KG1 (cell line): ENCODE measurements at regions not wholly inside any gene's neighbourhood (a gene's known extent, or its start where the extent isn't known, plus 50 kb on each side); places are given as distances from the start of the nearest gene placed in this dataset.
"Not testable (repeated sequence)": the region's sequence is repeated elsewhere in the genome, so short reads cannot be mapped to it uniquely, and the experiment has no call there.

ENCODE experiments used
- DNase-seq: peaks from one replicate; lab custom pipeline; 2025; lab: John Stamatoyannopoulos, UW

DNA sequence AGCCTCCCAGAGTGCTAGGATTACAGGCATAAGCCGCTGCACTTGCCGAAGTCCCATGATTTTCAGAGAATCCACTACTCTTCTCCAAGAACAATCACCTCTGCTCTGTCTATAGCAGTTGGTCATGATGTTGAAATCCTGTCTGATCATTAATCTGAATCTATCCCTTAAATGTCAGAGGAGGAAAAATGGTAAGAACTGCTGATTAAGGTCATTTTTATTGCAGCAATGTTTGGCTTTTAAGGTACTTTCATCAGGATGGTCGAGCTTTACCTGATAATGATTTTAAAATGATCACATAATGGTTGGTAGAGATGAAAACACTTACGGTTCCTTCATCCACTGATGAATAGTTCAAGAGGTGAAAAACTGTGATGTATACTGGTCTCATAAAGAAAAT is 968.6 kb downstream of the TLE4 start:
- no peak for DNase-seq

DNA sequence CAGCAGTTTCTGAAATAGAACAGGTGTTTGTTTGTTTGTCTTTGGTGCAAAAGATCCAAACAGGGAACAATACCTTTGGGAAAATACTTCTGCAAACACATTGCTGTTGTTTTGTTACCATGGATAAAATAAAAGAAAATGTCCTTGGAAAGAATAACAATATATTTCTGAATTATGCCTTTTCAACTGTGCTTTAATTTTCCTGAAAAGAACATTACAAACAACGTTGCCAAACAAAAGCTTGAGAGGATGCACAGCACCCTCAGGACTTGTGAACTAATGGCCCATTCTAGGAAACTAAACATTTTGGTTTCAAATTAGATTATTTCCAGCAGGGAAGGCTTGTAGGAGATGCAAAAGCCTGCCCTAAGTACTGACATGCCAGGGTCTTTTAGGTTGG is 967.2 kb downstream of the TLE4 start:
- no peak for DNase-seq

DNA sequence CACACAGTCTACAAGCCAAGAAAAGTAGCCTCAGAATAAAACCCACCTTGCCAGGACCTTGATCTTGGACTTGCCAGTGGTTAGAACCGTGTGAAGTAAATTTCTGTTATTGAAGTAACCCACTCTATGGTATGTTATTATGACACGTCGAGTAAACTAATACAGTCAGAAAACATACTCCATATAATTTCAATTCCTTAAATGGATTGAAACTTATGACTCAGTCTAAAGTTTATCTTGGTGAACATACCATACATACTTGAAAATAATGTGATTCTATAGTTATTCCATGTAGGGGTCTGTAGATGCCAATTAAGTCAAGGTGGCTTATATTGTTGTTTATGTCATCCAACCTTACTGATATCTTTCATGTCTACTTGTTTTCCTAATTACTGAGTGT is 950.7 kb downstream of the TLE4 start:
- DNase-seq: no peak

DNA sequence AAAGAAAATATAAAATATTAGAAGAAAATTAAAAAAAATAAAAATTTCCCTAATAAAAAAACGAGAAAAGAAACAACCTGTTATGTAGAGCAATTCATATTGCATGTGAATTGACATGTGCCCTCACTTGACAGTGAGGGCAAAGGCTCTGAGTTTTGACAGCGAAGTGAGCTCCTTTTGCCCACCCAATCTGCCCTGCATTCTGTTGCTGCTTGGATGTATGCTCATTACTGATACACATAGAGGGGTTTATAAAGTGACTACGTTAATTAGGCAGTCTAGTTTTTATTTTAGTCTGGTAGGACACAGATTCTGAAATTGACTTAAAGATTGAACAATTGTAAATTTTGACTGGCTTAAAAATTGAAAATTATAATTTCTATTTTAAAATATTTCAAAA is 949.4 kb downstream of the TLE4 start:
- DNase-seq: no peak

DNA sequence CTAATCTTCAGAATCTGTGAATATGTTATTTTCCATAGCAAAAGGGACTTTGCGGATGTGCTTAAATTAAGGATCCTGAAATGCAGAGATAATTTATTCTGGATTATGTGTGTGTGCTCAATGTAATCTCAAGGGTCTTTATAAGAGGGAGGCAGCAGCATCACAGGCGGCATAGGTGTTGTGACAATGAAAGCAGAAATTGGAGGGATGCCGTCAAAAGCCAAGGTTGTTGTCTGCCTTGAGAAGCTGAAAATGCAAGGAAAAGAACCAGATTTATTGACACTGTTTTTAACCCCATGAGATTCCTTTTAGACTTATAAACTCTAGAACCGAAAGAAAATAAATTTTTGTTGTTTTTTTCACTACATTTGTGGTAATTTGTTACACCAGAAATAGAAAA is 948.5 kb downstream of the TLE4 start:
- no peak for DNase-seq

DNA sequence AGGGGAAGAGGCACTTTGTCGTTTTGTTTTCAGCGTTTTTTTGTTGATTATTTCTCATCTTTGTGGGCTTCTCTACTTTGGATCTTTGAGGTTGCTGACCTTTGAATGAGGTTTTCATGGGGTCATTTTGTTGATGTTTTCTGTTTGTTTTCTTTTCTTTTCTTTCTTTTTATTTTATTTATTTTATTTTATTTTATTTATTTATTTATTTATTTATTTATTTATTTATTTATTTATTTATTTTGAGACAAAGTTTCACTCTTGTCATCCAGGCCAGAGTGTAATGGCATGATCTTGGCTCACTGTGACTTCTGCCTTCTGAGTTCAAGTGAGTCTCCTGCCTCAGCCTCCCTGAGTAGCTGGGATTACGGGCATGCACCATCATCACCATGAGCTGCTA is 946.7 kb downstream of the TLE4 start:
- no peak for DNase-seq

DNA sequence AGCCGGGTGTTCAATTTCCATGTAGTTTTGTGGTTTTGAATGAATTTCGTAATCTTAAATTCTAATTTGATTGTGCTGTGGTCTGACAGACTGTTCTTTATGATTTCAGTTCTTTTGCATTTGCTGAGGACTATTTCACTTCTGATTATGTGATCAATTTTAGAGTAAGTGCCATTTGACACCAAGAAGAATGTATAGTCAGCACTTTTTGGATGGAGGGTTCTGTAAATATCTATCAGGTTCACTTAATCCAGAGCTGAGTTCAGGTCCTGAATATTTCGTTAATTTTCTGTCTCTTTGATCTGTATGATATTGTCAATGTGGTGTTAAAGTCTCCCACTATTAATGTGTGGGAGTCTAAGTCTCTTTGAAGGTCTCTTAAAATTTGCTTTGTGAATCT is 944.9 kb downstream of the TLE4 start:
- no peak for DNase-seq

DNA sequence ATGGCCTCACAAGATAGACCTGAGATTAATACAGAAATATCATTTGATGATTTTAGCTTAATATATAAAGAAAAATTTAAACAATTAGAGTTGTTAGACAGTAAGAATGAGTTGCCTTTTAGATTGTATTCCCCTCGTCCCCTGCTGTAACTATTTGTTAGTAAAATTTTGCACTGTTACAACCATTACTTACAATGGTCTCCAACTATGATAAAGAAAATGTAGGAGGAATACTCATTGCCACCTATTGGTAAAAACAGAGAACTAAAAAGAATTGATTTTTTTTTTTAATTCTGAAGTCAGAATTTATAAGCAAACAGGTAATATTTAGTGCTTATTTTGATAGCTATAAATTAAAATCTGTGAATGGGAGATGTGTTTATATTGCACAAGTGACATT is 937.6 kb downstream of the TLE4 start:
- DNase-seq: no peak

DNA sequence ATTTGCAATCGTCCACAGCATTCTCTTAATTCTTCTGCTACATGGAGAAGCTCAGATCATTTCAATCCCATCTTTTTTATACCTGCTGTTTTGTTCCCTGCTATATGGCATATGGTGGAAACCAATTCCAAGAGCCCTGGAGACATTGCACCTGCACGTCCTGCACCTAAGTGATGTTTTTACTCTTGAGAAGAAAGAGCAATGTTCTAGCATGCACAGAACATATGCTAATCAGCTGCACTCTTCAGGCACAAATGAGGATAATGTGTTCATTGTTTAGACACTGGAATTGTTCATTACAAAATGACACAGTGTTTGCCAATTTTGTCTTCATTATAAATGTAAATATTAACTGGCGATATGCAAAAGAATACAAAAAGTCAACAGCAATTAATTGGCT is 935.8 kb downstream of the TLE4 start:
- DNase-seq: no peak

DNA sequence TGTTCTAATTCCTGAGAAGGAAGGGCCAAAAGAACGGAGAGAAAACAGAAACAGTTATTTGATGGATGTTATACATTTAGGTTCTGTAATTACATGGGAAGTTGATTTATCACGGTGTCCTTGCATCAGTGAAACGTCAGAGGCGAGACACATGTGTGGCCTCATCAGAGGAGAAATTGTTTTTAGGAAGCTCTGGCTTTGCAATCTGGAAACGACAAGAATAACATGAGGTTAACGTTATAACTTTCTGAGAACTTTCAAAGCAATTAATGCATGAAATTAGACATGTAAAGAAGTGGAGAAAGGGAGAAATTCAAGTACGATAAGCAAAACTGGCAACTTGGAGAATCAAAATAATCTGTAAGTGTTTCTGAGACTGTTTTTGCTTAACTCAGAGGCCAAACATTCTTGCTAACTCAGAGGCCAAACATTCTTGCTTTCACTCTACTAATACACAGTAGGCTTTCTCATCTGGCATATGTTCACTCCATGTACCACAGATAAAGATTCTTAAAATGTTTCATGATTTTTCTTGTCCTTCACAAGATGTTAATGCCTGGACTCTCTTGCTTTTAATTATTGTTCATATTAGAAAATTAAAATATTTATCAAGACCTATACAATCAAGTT is 933.0 kb downstream of the TLE4 start:
- no peak for DNase-seq

DNA sequence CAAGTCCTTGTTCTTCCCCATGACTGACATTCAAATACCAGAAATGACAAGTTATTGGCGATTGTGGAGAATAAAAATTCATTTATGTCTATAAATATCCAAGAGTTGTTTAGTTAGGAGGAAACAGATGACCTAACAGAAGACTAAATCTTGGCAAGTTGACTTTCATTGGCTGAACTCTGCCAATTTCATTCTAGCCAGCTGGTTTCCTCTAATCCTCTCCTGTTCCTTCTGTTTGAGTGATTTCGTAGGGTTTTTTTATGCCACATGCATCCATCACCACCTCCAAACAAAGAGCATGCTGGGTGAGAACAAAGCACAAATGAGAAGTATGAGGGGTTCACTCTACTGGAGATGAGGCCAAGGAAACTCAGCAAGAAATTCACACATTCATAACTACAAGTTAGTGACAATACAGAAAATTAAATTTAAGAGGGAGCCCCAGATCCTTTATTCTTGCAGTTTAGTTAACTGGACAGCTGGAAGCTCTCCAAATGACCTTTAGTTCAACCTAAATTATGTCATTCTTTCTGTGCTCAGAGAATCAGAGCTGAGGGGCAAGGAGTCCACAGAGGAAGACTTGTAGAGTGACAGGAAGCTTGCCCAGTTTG is 932.0 kb downstream of the TLE4 start:
- no peak for DNase-seq

DNA sequence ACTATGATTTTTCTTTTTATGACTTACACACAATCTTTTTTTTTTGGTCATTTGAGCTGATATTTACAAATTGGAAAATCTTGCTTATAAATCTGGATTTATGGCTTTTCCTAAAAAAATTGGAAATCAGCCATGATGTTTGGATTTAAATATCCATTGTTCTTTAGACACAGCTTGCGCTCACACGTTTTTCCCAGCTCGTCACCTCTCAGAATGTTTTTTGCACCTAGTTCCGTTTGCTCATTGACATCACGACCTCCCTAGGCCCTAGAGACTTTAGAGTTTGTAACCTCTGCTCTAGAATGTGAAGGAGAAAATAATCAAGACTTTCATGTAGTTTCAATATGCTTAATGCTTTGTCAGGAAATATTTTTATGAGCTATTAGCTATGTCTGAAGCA is 930.5 kb downstream of the TLE4 start:
- no peak for DNase-seq

DNA sequence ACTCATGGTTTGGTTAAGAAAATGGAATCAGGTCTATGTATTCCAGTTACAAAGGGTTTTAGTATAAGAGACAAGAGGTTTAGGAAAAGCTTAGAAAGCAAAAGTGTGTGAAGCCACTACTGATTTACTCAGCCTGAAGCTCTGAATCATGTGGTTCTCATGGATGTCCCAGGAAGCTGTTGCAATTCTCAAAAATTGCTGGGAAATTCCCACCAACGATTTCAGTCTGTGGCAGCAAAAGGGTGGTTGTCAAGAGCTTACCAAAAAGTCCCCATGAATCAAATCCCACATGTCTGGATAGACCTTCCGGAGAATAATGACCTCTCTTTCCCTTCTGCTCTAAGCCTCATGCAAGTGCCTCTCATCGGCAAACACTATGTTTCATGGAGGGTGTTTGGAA is 929.9 kb downstream of the TLE4 start:
- no peak for DNase-seq

DNA sequence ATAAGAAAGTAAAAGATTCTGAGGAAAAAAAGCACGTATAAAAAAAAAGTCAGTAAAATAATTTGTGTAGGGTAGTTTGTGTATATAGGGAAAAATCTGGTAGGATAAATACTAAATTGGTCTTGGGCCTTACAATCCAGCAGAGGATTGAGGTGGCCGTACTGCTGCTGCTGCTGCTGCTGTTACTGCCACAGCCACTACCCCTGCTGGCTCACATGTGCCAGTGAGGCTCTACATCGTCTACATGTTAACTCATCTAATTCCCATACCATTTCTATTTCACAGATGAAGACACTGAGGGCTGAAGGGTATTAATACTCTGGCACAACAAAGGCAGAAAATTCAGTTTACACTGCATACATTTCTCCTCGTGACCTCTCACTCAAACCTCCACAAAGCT is 928.5 kb downstream of the TLE4 start:
- no peak for DNase-seq

DNA sequence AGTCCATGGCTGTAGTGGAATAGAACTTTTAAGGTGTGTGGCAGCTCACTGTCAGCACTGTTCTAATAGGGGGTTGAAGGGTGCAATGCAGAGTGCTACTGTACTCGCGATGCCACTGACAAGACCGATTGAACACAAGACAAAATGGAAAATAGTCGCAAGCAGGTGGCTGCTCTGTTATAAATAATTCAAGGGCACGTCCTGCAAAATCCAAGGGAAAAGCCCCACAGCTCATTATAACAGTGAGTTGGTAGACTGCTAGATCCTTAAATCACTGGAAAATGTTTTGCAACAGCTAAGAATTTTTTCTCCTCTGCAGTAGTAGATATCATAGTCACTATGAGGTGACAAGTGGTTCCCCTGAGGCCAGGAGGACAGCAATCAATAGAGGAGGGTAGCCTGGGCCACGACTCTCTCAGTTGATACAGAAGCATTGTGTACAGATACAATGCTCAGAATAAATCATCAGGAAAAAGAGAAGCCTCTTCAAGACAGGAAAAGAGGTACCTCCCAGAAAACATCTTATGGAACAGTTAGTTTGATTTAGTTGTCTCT is 926.3 kb downstream of the TLE4 start:
- no peak for DNase-seq

DNA sequence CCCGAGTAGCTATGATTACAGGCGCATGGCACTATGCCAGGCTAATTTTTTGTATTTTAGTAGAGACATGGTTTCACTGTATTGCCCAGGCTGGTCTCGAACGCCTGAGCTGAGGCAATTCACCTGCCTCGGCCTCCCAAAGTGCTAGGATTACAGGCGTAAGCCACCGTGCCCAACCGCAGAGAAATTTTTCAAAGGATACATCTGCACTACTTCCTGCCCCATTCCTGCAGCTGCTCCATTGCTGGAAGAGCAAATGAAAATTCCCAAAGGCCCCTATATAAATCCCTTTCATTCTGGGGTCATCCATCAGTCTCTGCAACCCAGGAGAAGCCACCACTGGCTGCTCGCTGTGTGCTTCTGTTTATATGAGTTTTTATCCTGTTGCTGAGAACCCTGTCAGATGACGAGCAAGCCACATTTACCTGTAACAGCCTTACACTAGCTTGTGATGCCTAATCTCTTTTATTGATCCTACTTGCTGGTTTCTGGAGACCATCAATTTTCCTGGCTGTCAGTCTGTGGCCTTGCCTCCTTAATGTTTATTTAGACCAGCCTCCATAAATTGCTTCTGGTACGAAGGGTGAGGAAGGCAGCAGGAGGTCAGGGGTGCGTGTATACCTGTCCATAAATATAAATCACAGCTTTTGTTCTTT is 925.3 kb downstream of the TLE4 start:
- no peak for DNase-seq

DNA sequence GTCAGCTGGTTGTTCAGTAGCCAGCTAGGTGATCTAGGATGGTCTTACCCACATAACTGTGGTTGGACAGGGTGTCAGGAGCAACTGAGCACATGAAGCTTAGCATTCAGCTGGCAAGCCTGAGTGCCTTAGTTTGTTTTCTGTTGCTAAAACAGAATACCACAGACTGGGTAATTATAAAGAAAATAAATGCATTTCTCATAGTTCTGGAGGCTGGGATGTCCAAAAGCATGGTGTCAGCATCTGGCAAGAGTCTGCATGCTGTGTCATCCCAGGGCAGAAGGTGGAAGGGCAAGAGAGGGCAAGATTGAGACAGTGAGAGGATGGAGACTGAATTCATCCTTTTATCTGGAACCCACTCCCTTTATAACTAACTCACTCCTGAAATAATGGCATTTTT is 921.5 kb downstream of the TLE4 start:
- no peak for DNase-seq

DNA sequence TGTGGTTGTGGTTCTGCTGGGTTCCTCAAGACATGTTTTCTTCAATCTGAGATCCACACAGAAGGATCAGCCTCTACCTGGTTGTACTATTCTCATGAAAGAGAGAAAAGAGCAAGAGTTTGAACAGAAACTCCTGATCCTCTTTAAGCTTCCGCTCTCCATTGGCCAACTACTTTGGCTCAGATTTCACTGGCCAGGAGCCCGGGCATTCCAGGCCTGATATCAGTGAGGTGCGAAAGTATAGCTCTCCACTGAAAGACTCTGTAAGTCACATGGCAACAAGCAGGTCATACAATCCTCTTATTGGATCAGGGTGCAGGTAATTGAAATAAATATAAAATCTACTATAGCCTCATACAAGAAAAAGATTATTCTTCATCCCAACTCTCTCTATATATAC is 920.5 kb downstream of the TLE4 start:
- no peak for DNase-seq

DNA sequence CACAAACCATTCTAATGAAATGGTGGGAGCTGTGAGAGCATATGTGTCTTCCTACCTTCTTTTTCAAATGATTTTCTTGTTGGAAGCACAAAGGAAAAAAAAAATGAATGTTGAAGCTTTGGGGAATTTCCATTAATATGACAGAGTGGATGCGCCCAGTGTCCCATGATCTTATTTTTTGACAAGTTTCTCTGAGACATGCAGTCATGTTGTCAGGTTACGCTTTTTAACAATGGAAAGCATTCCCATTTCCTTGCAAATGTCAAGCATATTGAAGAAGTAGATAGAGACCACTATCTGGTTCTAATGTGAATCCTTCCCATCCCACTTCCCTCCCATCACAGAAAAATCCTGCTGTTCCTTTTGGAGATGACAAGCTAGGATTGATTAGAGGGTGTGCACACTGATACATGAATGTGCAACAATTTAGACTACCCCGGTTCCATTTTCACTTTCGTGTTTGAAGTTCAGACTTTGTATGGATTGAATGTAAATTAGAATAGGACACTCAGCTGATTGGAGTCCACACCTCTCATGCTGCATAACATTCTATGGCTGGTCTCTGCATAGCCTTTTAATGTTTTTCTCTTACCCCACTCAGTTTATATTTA is 919.4 kb downstream of the TLE4 start:
- DNase-seq: no peak

DNA sequence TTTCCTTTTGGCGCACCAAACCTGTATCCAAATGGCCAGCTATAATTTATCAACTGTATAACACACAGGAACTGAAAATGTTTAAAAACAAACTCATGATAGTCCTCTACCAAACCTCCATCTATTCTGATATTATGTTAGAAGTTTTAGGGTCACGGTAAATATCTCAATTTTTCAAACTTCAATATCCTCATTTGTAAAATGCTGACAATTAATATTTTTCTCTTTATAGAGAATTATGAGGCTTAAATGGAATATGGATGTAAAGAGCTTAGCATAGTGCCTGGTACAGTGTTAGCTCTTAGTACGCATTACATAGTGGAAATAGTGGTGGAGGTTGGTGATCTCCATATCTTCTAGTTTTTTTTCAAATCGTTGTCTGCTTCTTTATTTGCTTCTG is 917.6 kb downstream of the TLE4 start:
- DNase-seq: no peak

DNA sequence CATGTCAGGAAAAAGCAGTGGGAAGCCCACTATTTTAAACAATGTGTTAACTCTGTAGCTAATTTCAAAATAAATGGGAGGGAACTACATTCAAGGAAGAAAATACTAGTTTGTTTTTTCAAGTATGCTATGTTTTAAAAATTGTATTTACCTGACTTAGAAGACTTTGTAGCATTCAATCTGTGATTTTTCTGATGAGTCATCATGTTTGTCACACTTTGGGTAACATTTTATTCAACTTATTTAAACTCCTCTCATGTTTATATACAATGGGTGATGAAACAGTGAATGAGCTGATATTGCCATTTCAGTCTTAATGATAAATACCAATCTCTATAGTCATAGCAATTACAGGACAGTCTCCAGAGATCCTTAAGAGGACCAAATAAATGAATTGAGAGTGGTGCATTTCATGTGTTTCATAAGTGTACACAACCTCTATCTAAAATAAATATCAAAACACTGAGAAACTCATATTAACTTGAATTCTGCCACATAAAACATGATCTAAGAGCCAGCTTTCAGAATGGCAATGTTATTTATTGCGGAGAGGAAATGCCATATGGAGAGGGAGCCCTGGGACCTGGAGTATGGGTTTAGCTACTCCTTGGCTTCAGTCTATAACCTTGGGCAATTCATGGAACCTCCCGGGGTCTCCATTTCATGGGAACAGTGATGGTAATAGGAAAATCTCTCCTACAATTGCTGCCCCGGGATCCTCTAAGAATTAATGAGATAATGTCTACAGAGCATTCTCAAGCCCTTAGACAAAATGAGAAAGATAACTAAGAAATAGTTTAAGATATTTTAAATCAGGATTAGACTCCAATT is 913.9 kb downstream of the TLE4 start:
- DNase-seq: no peak

DNA sequence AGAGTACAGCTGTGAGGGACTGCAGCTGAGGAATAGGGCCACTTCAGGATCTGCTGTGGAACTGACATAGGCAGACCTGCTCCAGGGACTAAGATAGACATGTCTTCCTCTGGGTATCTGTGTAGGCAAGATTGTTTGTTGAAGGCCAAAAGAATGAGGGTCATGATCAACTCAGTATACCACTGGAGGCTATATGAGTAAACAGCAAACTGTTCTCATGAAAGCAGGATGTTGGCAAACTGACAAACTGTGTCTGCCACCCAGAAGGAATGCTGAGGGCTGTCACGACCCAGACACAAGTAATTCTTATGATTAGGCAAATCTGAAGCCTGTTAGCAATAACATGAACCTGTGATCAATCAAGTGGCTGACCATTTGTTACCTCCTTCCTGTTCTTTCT is 910.5 kb downstream of the TLE4 start:
- DNase-seq: not testable (repeated sequence)
